K562 (cell line): ENCODE measurements at regions not wholly inside any gene's neighbourhood (a gene's known extent, or its start where the extent isn't known, plus 50 kb on each side); places are given as distances from the start of the nearest gene placed in this dataset.

Experiments used
- ATAC-seq: fragments of 200-7000 bp; cut with Tn5 transposase; 3 replicates; pipeline ENCODE4 v1.9.1; 2020; ENCODE audit warnings: moderate library complexity
- BruUV-seq: library from RNA; stranded (reverse); fragments of 400-500 nt; replicated peaks from 2 replicates; lab custom pipeline; 2021; lab: Mats Ljungman, UMichigan
- CTCF ChIA-PET: fragments of 300-600 bp; formaldehyde crosslinking; extraction: SDS; loops from one replicate; lab custom pipeline; 2021; ENCODE audit warnings: low intra/inter-chr PET ratio; lab: Yijun Ruan, JAX
- POLR2A ChIA-PET: fragments of 300-600, 350-650 bp; sonication (Branson Sonifier 250); formaldehyde crosslinking; extraction: SDS; loops from one replicate; lab custom pipeline; 2021; ENCODE audit warnings: antibody characterized with exemption, inconsistent platforms; lab: Yijun Ruan, JAX
- DNase-seq, 4 experiments: peaks; one replicate each; pipeline versions ENCODE4 v3.0.0 to v3.0.0-alpha.2; 2011 to 2018; ENCODE audit warnings: low spot score in 3 of 4, mixed read lengths in 3 of 4; ENCODE audit errors: extremely low read depth in 1 of 4
- FAIRE-seq: peaks from 2 replicates; lab custom pipeline; 2011; peaks lifted over from hg19 to GRCh38; lab: Jason Lieb, UNC
- H2AFZ ChIP-seq: 2 replicates; pipeline ENCODE4 v1.6.0; 2011; ENCODE audit warnings: low read depth, low read length, control low read depth, inconsistent platforms
- H3K27ac ChIP-seq: fragments of 200-600 bp; 3 replicates; pipeline ENCODE4 v1.8.0; 2011; ENCODE audit warnings: low read depth, mild to moderate bottlenecking, control low read depth, inconsistent platforms, low read length, moderate library complexity, mixed read lengths; ENCODE audit errors: extremely low read depth
- H3K27me3 ChIP-seq, 2 experiments: fragments of 300-600 bp in 1 of 2; 2 replicates in 1 of 2; 3 replicates in 1 of 2; pipeline versions ENCODE4 v1.6.0 to v1.8.0; 2011; ENCODE audit warnings: inconsistent platforms in 2 of 2, low read length in 2 of 2, mild to moderate bottlenecking in 1 of 2, mixed read lengths in 1 of 2, moderate library complexity in 1 of 2; ENCODE audit not compliant: control insufficient read depth in 2 of 2, insufficient read depth in 2 of 2
- H3K36me3 ChIP-seq: fragments of 300-600 bp; 3 replicates; pipeline ENCODE4 v1.8.0; 2011; ENCODE audit warnings: mild to moderate bottlenecking, low read length, inconsistent platforms; ENCODE audit not compliant: control insufficient read depth, insufficient read depth
- H3K4me1 ChIP-seq, 2 experiments: fragments of 200-600 bp in 1 of 2; replicated peaks in 1 of 2; 2 replicates in 1 of 2; 3 replicates in 1 of 2; pipeline versions ENCODE4 v1.5.1 to v1.8.0; 2011; ENCODE audit warnings: inconsistent platforms in 2 of 2, low read length in 2 of 2, mild to moderate bottlenecking in 1 of 2, mixed read lengths in 1 of 2, moderate library complexity in 1 of 2; ENCODE audit not compliant: control insufficient read depth in 2 of 2, insufficient read depth in 2 of 2
- H3K4me2 ChIP-seq: 2 replicates; pipeline ENCODE4 v1.6.1; 2011; ENCODE audit warnings: low read length, control low read depth, inconsistent platforms, mixed read lengths; ENCODE audit not compliant: insufficient read depth
- H3K4me3 ChIP-seq: fragments of 200-600 bp; sonication (generic), shearing (Covaris generic); 2 replicates; pipeline ENCODE4 v1.5.1; 2016; ENCODE audit warnings: control low read depth, inconsistent platforms
- H3K79me2 ChIP-seq: fragments of 200-600 bp; 3 replicates; pipeline ENCODE4 v1.8.0; 2011; ENCODE audit warnings: low read length, inconsistent platforms; ENCODE audit not compliant: control insufficient read depth, insufficient read depth
- H3K9ac ChIP-seq, 2 experiments: 2 replicates each; pipeline versions ENCODE4 v1.6.0 to v1.6.1; 2011; ENCODE audit warnings: low read depth in 2 of 2, low read length in 2 of 2, control low read depth in 1 of 2, inconsistent platforms in 1 of 2, mild to moderate bottlenecking in 1 of 2, mixed read lengths in 1 of 2; ENCODE audit not compliant: insufficient read depth in 1 of 2
- H3K9me1 ChIP-seq: one replicate; pipeline ENCODE4 v1.6.0; 2011; ENCODE audit warnings: inconsistent platforms, mild to moderate bottlenecking, low read length, moderate library complexity; ENCODE audit not compliant: control insufficient read depth, insufficient read depth
- H3K9me3 ChIP-seq: replicated peaks from 2 replicates; pipeline ENCODE4 v1.5.1; 2011; ENCODE audit warnings: low read depth, low read length, inconsistent platforms; ENCODE audit not compliant: control insufficient read depth, insufficient read depth
- H4K20me1 ChIP-seq: replicated peaks from 2 replicates; pipeline ENCODE4 v1.6.1; 2011; ENCODE audit warnings: low read length, inconsistent platforms, mixed read lengths; ENCODE audit not compliant: control insufficient read depth, insufficient read depth
- CHD4 ChIP-seq: fragments of 200-600 bp; sonication (generic); IDR thresholded peaks from 3 replicates; pipeline ENCODE4 v1.6.1; 2012; ENCODE audit warnings: low read depth, mild to moderate bottlenecking, mixed read lengths, low read length, inconsistent platforms; ENCODE audit not compliant: insufficient read depth, insufficient replicate concordance, poor library complexity, severe bottlenecking
- CSDE1 ChIP-seq, 2 experiments: fragments of 450-650 bp; IDR thresholded peaks; 2 replicates each; pipeline ENCODE4 v1.6.1; 2016; ENCODE audit warnings: mild to moderate bottlenecking in 1 of 2
- DIDO1 ChIP-seq: fragments of 450-650 bp; IDR thresholded peaks from 2 replicates; pipeline ENCODE4 v1.6.1; 2016; ENCODE audit warnings: low read depth, missing biosample characterization, missing genetic modification characterization
- HDGF ChIP-seq: fragments of 450-650 bp; IDR thresholded peaks from 2 replicates; pipeline ENCODE4 v1.6.1; 2016
- HIVEP1 ChIP-seq: fragments of 250-450 bp; sonication (Bioruptor Pico); IDR thresholded peaks from 2 replicates; pipeline ENCODE4 v1.4.0; 2020; ENCODE audit warnings: mild to moderate bottlenecking
- HMGN3 ChIP-seq: IDR thresholded peaks from 2 replicates; pipeline ENCODE4 v1.6.1; 2011; ENCODE audit warnings: borderline replicate concordance, low read depth, mild to moderate bottlenecking, mixed read lengths, low read length; ENCODE audit not compliant: insufficient read length; ENCODE audit errors: extremely low read depth
- POLR2AphosphoS2 ChIP-seq: IDR thresholded peaks from 2 replicates; pipeline ENCODE4 v1.6.1; 2012; ENCODE audit warnings: low read length, improper control_type of control experiment
- POLR2B ChIP-seq: fragments of 450-650 bp; IDR thresholded peaks from 2 replicates; pipeline ENCODE4 v1.6.1; 2018; ENCODE audit warnings: low read depth; ENCODE audit not compliant: partially characterized antibody
- RBM25 ChIP-seq: fragments of 200-400 bp; formaldehyde crosslinking; IDR thresholded peaks from 2 replicates; pipeline ENCODE4 v1.6.1; 2018; ENCODE audit warnings: low read length, low read depth, moderate library complexity; ENCODE audit not compliant: severe bottlenecking
- SRF ChIP-seq, 2 experiments: fragments of 250-450, 450-650 bp in 1 of 2; sonication (Bioruptor Pico) in 1 of 2; sonication (generic) in 1 of 2; formaldehyde crosslinking; IDR thresholded peaks; 2 replicates each; pipeline versions ENCODE4 v1.5.0 to v1.5.1; 2020 to 2022; ENCODE audit warnings: mild to moderate bottlenecking in 1 of 2, missing genetic modification reagents in 1 of 2
- TRIM28 ChIP-seq: fragments of 450-650 bp; IDR thresholded peaks from 2 replicates; pipeline ENCODE4 v1.6.1; 2017
- ZNF12 ChIP-seq: sonication (generic); formaldehyde crosslinking; IDR thresholded peaks from 2 replicates; pipeline ENCODE4 v1.4.0; 2020; ENCODE audit warnings: mild to moderate bottlenecking, missing genetic modification reagents
- ZNF224 ChIP-seq: sonication (generic); formaldehyde crosslinking; IDR thresholded peaks from 2 replicates; pipeline ENCODE4 v1.8.0; 2022; ENCODE audit warnings: mild to moderate bottlenecking, missing genetic modification reagents
- ZNF431 ChIP-seq: sonication (generic); formaldehyde crosslinking; IDR thresholded peaks from 2 replicates; pipeline ENCODE4 v1.8.0; 2022; ENCODE audit warnings: mild to moderate bottlenecking, missing genetic modification reagents
- ZNF512 ChIP-seq: IDR thresholded peaks from 2 replicates; pipeline ENCODE4 v1.6.1; 2016; ENCODE audit warnings: missing genetic modification characterization, missing compliant biosample characterization
- ZNF655 ChIP-seq: fragments of 250-450 bp; sonication (Bioruptor Pico); IDR thresholded peaks from 2 replicates; pipeline ENCODE4 v1.5.0; 2021
- ZNF717 ChIP-seq: fragments of 250-450 bp; sonication (Bioruptor Pico); IDR thresholded peaks from 2 replicates; pipeline ENCODE4 v1.5.0; 2021
- WGBS: fragments of 100-300 bp; shearing (Covaris generic); methylation state at CpG from one replicate; pipeline ENCODE4 v1.1.6; 2016; ENCODE audit warnings: low coverage, mixed read lengths; ENCODE audit not compliant: insufficient coverage; ENCODE audit errors: missing lambda C conversion rate; 5-methylcytosine and 5-hydroxymethylcytosine counted together
- in situ Hi-C: fragments of 300-500 bp; cut with MboI; formaldehyde crosslinking; loops from 4 replicates; pipeline ENCODE4 v1.15.0; 2018; ENCODE audit warnings: inconsistent platforms, mixed read lengths
- intact Hi-C: fragments of 100-400 bp; cut with micrococcal nuclease; formaldehyde crosslinking; loops from 2 replicates; pipeline ENCODE4 v1.14.2; 2022
- TF ChIP-seq, protein P1 (sequence below), 3 experiments: fragments of 200-800 bp in 1 of 3; fragments of 250-450 bp in 1 of 3; fragments of 450-650 bp in 1 of 3; sonication (Bioruptor Pico) in 1 of 3; sonication (Bioruptor generic) in 1 of 3; formaldehyde crosslinking in 1 of 3; IDR thresholded peaks; 2 replicates each; pipeline versions ENCODE4 v1.6.1 to v1.8.0; 2016 to 2022; ENCODE audit warnings: mild to moderate bottlenecking in 2 of 3, missing genetic modification characterization in 2 of 3, missing compliant biosample characterization in 1 of 3, moderate library complexity in 1 of 3

- TF ChIP-seq CSDE1 (IDR thresholded peaks at IDR 0.05) (no peak), ZNF717 (no peak), CHD4 (no peak), TRIM28 (no peak), ZNF512 (tag) (no peak), ZNF655 (CRISPR knock-in tag) (no peak), SRF (CRISPR knock-in tag; IDR thresholded peaks at IDR 0.05) (no peak)
Observed at GRCh38 chrX:127390316-127390715, 570.8 kb downstream of the PRR32 start (continued).

DNA sequence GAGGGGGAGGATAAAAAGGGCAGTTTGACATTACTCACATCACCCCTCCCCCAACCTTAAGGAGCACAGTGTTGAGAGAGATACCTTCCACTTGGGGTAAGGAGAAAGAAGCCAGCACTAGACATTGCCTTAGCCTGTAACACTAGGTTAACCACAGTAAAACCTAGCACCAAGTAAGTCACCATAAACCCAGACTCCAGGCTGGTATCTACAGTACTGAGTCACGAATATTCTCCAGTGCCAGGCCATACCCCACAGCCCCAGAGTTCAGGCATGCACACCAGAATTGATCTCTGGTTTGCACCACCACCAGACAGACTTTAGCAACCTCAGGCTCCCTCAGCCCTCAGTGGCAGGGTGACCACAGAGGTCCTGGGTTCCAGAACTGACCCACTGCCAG is 570.4 kb downstream of the PRR32 start:
- Histone ChIP-seq H3K27ac (no peak overlapping the region), H3K9ac (no peak overlapping the region), H3K36me3 (no peaks in the 10 kb centered on the region), H4K20me1 (no peaks in the 10 kb centered on the region), H2AFZ (no peak overlapping the region), H3K27me3 (no peaks in the 10 kb centered on the region), H3K4me3 (no peak overlapping the region), H3K9me3 (no peaks in the 10 kb centered on the region), H3K9me1 (no peaks in the 10 kb centered on the region), H3K79me2 (no peaks in the 10 kb centered on the region), H3K4me2 (no peak overlapping the region), H3K4me1 (no peaks in the 10 kb centered on the region)
- ATAC-seq (no peak), FAIRE-seq (no peak), DNase-seq (no peak)
- intact Hi-C loops, result no loop called here
- ChIA-PET CTCF (no interaction called here), POLR2A (no interaction called here)
- 0% methylated on average over 1 of the region's 1 CpG for WGBS
- in situ Hi-C loops, result no loop called here
- BruUV-seq, result no TSS peak
- TF ChIP-seq HIVEP1 (CRISPR knock-in tag), result no peak
- no peak for TF ChIP-seq POLR2AphosphoS2
- no peak for TF ChIP-seq ZNF431 (CRISPR knock-in tag)
- no peak for TF ChIP-seq POLR2B
- TF ChIP-seq RBM25, result no peak
- TF ChIP-seq ZNF224, result no peak
- no peak for TF ChIP-seq HMGN3
- no peak for TF ChIP-seq HDGF
- no peak for TF ChIP-seq DIDO1 (tag)
- TF ChIP-seq, protein P1, sequence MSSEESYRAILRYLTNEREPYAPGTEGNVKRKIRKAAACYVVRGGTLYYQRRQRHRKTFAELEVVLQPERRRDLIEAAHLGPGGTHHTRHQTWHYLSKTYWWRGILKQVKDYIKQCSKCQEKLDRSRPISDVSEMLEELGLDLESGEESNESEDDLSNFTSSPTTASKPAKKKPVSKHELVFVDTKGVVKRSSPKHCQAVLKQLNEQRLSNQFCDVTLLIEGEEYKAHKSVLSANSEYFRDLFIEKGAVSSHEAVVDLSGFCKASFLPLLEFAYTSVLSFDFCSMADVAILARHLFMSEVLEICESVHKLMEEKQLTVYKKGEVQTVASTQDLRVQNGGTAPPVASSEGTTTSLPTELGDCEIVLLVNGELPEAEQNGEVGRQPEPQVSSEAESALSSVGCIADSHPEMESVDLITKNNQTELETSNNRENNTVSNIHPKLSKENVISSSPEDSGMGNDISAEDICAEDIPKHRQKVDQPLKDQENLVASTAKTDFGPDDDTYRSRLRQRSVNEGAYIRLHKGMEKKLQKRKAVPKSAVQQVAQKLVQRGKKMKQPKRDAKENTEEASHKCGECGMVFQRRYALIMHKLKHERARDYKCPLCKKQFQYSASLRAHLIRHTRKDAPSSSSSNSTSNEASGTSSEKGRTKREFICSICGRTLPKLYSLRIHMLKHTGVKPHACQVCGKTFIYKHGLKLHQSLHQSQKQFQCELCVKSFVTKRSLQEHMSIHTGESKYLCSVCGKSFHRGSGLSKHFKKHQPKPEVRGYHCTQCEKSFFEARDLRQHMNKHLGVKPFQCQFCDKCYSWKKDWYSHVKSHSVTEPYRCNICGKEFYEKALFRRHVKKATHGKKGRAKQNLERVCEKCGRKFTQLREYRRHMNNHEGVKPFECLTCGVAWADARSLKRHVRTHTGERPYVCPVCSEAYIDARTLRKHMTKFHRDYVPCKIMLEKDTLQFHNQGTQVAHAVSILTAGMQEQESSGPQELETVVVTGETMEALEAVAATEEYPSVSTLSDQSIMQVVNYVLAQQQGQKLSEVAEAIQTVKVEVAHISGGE (CRISPR knock-in tag; IDR thresholded peaks at IDR 0.05), result no peak
- TF ChIP-seq ZNF12 (CRISPR knock-in tag), result no peak
